Brain microvascular endothelial cell (primary cell): ENCODE measurements at regions not wholly inside any gene's neighbourhood (a gene's known extent, or its start where the extent isn't known, plus 50 kb on each side); places are given as distances from the start of the nearest gene placed in this dataset.

Experiments used
- DNase-seq: peaks from one replicate; pipeline ENCODE4 v3.0.0-alpha.2; 2020
- H3K27ac ChIP-seq: fragments of 250-450 bp; sonication (Bioruptor Pico); 2 replicates; pipeline ENCODE4 v1.5.1; 2020; ENCODE audit warnings: mild to moderate bottlenecking, moderate library complexity
- H3K27me3 ChIP-seq: fragments of 250-450 bp; sonication (Bioruptor Pico); replicated peaks from 2 replicates; pipeline ENCODE4 v1.5.1; 2020; ENCODE audit warnings: mild to moderate bottlenecking
- H3K36me3 ChIP-seq: fragments of 250-450 bp; sonication (Bioruptor Pico); replicated peaks from 2 replicates; pipeline ENCODE4 v1.5.1; 2020; ENCODE audit warnings: mild to moderate bottlenecking
- H3K4me3 ChIP-seq: 2 replicates; pipeline ENCODE4 v1.5.1; 2011; ENCODE audit warnings: low read depth, mild to moderate bottlenecking, control low read depth, low read length, moderate library complexity
- in situ Hi-C: cut with HindIII; loops from 2 replicates; pipeline ENCODE4 v1.10.0; 2017; ENCODE audit warnings: low sequenced_read_pairs, low pct_ligation_motif_present
- TF ChIP-seq, protein P1 (sequence below): IDR thresholded peaks from 2 replicates; pipeline ENCODE4 v1.5.1; 2011; ENCODE audit warnings: low read depth, mild to moderate bottlenecking, moderate library complexity, low read length, control low read depth, inconsistent platforms; ENCODE audit errors: missing control alignments

DNA sequence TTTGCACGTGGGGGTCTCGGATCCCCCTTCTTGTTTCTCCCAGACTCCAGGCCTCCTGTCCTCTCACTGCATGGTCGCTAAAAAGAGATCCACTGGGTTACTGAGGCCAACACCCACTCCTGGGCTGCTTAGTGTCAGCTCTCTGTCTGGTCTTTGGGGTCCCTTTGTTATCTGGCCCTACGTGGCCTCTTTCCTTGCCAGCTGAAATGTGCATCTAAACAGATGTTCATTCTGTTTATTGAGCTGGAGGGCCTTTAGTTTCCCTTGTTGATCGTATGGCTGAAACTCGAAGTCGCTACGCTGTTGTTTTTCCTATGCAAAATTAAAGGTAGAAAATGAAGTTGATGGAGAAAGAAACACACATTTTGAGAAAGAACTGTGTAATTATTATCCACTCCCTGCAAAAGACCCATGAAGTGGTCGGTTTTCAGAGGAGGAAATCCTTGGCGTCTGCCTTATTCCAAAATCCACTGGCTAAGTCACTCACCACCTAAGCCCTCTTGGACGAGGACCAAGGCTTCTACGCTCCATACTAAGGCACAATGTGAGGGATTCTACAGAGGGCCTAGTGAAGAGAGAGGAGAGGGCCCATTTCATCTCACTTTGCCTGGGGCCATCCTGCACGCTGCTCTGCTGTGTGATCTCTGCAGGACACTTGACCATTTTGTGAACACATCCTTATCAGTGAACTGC is 105.3 kb downstream of the GLI2 start:
- Histone ChIP-seq H3K27ac (no peak overlapping the region), H3K27me3 (no peaks in the 10 kb centered on the region), H3K4me3 (no peak overlapping the region), H3K36me3 (no peaks in the 10 kb centered on the region)
- DNase-seq: no peak
- TF ChIP-seq, protein P1, sequence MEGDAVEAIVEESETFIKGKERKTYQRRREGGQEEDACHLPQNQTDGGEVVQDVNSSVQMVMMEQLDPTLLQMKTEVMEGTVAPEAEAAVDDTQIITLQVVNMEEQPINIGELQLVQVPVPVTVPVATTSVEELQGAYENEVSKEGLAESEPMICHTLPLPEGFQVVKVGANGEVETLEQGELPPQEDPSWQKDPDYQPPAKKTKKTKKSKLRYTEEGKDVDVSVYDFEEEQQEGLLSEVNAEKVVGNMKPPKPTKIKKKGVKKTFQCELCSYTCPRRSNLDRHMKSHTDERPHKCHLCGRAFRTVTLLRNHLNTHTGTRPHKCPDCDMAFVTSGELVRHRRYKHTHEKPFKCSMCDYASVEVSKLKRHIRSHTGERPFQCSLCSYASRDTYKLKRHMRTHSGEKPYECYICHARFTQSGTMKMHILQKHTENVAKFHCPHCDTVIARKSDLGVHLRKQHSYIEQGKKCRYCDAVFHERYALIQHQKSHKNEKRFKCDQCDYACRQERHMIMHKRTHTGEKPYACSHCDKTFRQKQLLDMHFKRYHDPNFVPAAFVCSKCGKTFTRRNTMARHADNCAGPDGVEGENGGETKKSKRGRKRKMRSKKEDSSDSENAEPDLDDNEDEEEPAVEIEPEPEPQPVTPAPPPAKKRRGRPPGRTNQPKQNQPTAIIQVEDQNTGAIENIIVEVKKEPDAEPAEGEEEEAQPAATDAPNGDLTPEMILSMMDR: no peak
- in situ Hi-C loops: no loop called here

DNA sequence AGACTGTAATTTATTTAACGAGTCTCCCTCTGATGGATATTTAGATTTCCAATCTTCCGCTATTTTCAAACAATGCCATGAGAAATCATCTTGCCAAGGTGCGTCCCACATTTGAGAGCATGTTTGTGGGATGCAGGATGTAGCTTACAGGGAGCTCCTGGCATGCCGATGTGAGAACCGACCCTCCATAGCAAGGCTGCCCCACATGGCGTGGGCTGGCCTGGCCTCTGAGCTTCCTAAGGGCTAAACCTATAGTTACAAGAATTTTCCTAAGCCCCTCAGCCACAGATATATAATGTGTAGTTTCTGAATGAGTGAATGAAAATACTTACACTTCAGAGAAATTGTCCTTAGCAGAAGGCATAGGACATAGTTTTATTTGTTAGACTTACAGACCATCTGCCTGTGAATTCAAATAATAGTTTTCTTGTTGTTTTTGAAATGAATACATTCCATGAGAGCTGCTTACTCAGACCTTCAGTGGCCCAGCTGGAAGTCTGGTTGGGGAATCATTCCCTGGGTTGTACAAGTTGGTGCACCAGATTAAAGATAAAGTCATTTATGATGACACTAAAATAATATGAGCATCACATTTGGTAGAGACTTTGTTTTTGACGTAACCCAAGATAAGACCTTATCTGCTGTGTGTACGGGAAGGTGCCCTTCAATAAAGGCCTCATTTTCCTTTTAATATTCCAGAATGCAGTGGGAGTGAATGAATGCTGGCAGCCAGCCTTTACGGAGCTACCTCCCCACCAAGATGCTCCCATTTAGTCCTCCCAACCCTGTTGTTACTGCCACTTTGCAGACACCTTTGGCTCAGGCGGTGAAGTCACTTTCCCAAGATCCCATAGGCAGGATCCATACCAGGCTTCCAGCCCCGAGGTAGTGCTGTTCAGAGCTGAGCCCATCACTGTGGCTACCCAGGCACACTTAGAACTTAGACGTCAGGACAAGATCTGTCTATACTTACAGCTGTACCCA is 107.1 kb downstream of the GLI2 start:
- Histone ChIP-seq H3K4me3 (no peak overlapping the region), H3K36me3 (no peaks in the 10 kb centered on the region), H3K27ac (peak overlapping the region; percentile 33), H3K27me3 (no peaks in the 10 kb centered on the region)
- in situ Hi-C loops: no loop called here
- peak; percentile 58 for DNase-seq
- TF ChIP-seq, protein P1: no peak

DNA sequence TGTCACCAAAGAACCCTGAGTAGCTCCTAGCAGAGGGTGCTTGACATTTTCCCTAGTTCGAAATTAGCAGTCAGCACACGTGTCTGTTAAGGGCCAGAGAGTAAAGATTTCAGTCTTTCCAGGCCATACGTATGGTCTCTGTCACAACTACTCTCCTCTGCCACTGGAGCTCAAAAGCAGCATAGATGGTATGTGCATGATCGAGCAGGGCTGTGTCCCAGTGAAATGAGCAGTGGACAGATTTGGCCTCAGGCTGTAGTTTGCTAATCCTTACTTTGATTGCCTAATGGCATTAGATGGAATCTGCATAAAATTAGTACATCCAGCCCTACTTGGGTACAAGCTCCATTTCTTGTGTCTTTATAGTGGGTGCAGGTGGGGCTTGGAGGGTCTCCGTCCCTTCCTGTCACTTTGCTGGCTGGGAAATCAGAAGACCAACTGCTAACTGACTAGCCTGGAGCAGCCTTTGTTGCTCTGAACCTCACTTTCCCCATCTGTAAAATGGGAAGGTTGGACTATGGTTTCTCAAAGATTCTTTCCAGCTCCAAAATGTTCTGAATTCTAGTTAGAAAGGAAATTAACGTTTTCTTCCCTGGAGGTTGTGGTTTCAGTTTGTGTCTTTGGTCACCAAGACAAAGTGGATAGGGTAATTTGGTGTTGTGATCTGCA is 108.5 kb downstream of the GLI2 start:
- no peak overlapping the region for H3K27ac ChIP-seq
- in situ Hi-C loops: no loop called here
- no peaks in the 10 kb centered on the region for H3K27me3 ChIP-seq
- TF ChIP-seq, protein P1: no peak
- H3K4me3 ChIP-seq: no peak overlapping the region
- DNase-seq: no peak
- no peaks in the 10 kb centered on the region for H3K36me3 ChIP-seq

DNA sequence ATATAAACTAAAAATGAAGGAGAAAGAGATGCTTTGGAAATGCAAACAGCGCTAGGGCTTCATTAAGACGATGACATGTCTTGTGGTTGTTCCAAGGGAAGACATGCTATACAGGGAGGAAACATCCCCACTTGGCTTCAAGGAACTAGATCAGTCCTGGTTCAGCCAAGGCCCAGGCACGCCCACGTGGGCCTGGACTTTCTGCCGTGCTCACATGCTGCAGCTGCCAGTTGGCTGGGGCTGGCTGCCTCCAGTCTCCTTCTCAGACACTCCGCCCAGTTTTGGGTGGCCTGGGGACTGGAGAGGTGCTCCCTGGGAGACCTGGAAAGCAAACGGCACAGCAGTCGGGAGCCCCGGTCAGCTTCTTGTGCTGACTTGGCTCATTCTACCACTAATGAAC is 109.6 kb downstream of the GLI2 start:
- Histone ChIP-seq H3K4me3 (no peak overlapping the region), H3K36me3 (peaks cover 3% of the 10 kb centered on the region), H3K27me3 (no peaks in the 10 kb centered on the region), H3K27ac (no peak overlapping the region)
- in situ Hi-C loops: no loop called here
- TF ChIP-seq, protein P1: no peak
- no peak for DNase-seq

DNA sequence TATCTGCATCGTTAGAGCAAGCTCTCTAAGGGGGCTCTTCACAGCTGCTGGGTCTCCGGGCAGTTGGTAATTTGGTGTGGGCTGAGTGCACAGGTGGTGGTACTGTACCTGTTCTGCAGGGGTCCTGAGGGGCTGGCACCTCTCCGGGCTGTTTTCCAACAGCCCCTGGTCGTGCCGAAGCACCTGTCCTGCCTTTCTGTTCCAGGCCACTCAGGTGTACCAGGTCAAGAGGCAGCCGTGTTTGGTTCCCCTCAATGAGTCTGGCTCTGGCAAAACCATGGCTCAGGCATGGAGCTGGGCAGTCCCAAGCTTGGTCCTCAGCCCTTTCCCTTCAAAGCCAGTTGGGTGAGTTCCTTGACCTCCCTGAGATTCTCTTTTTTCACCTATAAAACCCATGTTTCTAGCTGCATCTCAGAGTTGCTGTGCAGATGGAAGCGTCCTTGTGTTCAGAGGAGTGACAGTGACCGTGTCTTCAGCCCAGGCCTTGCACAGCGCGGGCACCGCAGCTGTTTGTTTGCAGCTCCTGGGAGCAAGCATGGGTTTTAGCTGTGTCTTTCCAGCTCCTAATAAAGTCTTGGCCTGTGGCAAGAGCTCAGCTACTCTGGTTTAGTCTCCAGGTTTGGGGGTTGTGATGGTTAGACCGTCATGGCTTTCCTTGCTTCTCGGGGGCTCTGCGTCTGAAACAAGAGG is 110.9 kb downstream of the GLI2 start:
- Histone ChIP-seq H3K36me3 (peaks cover 3% of the 10 kb centered on the region), H3K27ac (no peak overlapping the region), H3K4me3 (no peak overlapping the region), H3K27me3 (no peaks in the 10 kb centered on the region)
- in situ Hi-C loops: no loop called here
- no peak for DNase-seq
- TF ChIP-seq, protein P1: no peak
